ENCODE measurements at regions not wholly inside any gene's neighbourhood (a gene's known extent, or its start where the extent isn't known, plus 50 kb on each side); places are given as distances from the start of the nearest gene placed in this dataset.
"Not testable (repeated sequence)": the region's sequence is repeated elsewhere in the genome, so short reads cannot be mapped to it uniquely, and the experiment has no call there.

GRCh38 chr14:49946320-49947141 lies 53.6 kb downstream of the ARF6 start:
- no peak for DNase-seq (ENCODE audit: low read depth in 2 of 2, low spot score in 1 of 2)

GRCh38 chr14:49947506-49947905 lies 54.6 kb downstream of the ARF6 start:
- no peak for DNase-seq (ENCODE audit: low read depth in 2 of 2, low spot score in 1 of 2)

GRCh38 chr14:49950275-49951228 lies 57.7 kb downstream of the ARF6 start:
- no peak for DNase-seq (ENCODE audit: low read depth in 2 of 2, low spot score in 1 of 2)

- no peak for DNase-seq (ENCODE audit: low read depth in 2 of 2, low spot score in 1 of 2)
Measured at GRCh38 chr14:49951229-49951607, 58.3 kb downstream of the ARF6 start.

- no peak for DNase-seq (ENCODE audit: low read depth in 2 of 2, low spot score in 1 of 2)
Measured at GRCh38 chr14:49951691-49952345, 58.9 kb downstream of the ARF6 start.

GRCh38 chr14:49953196-49953595 lies 60.3 kb downstream of the ARF6 start:
- no peak for DNase-seq (ENCODE audit: low read depth in 2 of 2, low spot score in 1 of 2)

GRCh38 chr14:49954171-49954631 lies 61.3 kb downstream of the ARF6 start:
- DNase-seq (ENCODE audit: low read depth in 2 of 2, low spot score in 1 of 2): no peak

- DNase-seq (ENCODE audit: low read depth in 2 of 2, low spot score in 1 of 2): no peak
Measured at GRCh38 chr14:49955024-49955423, 62.1 kb downstream of the ARF6 start.

GRCh38 chr14:49957089-49957852 lies 64.4 kb downstream of the ARF6 start:
- no peak for DNase-seq (ENCODE audit: low read depth in 2 of 2, low spot score in 1 of 2)

- DNase-seq (ENCODE audit: low read depth in 2 of 2, low spot score in 1 of 2): no peak
Measured at GRCh38 chr14:49959822-49960408, 67.0 kb downstream of the ARF6 start.

- no peak for DNase-seq (ENCODE audit: low read depth in 2 of 2, low spot score in 1 of 2)
Measured at GRCh38 chr14:49960453-49960852, 67.6 kb downstream of the ARF6 start.

GRCh38 chr14:49961270-49962222 lies 68.7 kb downstream of the ARF6 start:
- no peak for DNase-seq (ENCODE audit: low read depth in 2 of 2, low spot score in 1 of 2)

GRCh38 chr14:49962621-49963020 lies 69.7 kb downstream of the ARF6 start:
- no peak for DNase-seq (ENCODE audit: low read depth in 2 of 2, low spot score in 1 of 2)

- not testable (repeated sequence) for DNase-seq (ENCODE audit: low read depth in 2 of 2, low spot score in 1 of 2)
Measured at GRCh38 chr14:49965068-49965651, 72.3 kb downstream of the ARF6 start.

- DNase-seq (ENCODE audit: low read depth in 2 of 2, low spot score in 1 of 2): no peak
Measured at GRCh38 chr14:49966304-49966809, 73.5 kb downstream of the ARF6 start.

- DNase-seq (ENCODE audit: low read depth in 2 of 2, low spot score in 1 of 2): no peak
Measured at GRCh38 chr14:49966971-49967630, 74.2 kb downstream of the ARF6 start.

GRCh38 chr14:49969961-49970360 lies 77.1 kb downstream of the ARF6 start:
- no peak for DNase-seq (ENCODE audit: low read depth in 2 of 2, low spot score in 1 of 2)

Data from stimulated activated CD8-positive, alpha-beta memory T cell treated with anti-CD3 and anti-CD28 coated beads, Interleukin-4, amount 100 ng/mL, for 4 hours (primary cell).